ENCODE measurements at regions not wholly inside any gene's neighbourhood (a gene's known extent, or its start where the extent isn't known, plus 50 kb on each side); places are given as distances from the start of the nearest gene placed in this dataset.

DNA sequence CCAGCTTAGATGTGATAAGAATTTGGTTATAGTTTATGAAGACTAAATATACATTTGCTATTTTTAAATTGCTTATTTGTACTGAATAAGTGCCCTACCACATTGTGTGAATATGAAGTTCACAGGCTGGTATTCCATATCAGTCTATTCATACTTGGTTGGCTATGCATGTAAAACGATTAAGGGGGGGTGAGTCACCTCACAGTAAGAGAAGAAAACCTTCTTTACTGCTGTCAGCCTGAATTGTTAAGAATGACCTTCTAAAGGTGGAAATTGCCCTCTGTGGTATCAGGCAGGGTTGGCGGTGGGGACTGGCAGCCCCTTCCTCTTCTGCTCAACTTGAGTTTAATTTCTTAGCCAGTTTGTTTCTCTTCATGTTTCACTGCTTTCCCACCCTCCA, 127.0 kb upstream of the RPS23 start:
- Histone ChIP-seq H3K36me3 (ENCODE audit: insufficient read depth, low read length) (peaks cover 19% of the 10 kb centered on the region; the same call in 1 of the 2 replicates), H3K4me2 (ENCODE audit: insufficient read depth, low read length) (no peak overlapping the region), H3K9ac (ENCODE audit: low read depth, low read length) (no peak overlapping the region), H2AFZ (ENCODE audit: low read depth, low read length) (no peak overlapping the region), H3K27me3 (ENCODE audit: insufficient read depth, low read length, poor library complexity) (no peaks in the 10 kb centered on the region), H3K79me2 (ENCODE audit: insufficient read depth, low read length) (no peaks in the 10 kb centered on the region), H3K9me3 (ENCODE audit: insufficient read depth, low read length, severe bottlenecking) (peaks cover 8% of the 10 kb centered on the region), H4K20me1 (ENCODE audit: insufficient read depth, low read length) (no peaks in the 10 kb centered on the region), H3K27ac (ENCODE audit: low read length) (no peak overlapping the region), H3K4me3 (ENCODE audit: low read depth in 1 of 2, low read length in 2 of 2) (no peak overlapping the region), H3K4me1 (ENCODE audit: insufficient read depth, low read length) (no peaks in the 10 kb centered on the region)
- no peak for TF ChIP-seq EZH2 (IDR thresholded peaks at IDR 0.05; ENCODE audit: borderline replicate concordance, low read depth, low read length, severe bottlenecking)
- TF ChIP-seq, protein P1, sequence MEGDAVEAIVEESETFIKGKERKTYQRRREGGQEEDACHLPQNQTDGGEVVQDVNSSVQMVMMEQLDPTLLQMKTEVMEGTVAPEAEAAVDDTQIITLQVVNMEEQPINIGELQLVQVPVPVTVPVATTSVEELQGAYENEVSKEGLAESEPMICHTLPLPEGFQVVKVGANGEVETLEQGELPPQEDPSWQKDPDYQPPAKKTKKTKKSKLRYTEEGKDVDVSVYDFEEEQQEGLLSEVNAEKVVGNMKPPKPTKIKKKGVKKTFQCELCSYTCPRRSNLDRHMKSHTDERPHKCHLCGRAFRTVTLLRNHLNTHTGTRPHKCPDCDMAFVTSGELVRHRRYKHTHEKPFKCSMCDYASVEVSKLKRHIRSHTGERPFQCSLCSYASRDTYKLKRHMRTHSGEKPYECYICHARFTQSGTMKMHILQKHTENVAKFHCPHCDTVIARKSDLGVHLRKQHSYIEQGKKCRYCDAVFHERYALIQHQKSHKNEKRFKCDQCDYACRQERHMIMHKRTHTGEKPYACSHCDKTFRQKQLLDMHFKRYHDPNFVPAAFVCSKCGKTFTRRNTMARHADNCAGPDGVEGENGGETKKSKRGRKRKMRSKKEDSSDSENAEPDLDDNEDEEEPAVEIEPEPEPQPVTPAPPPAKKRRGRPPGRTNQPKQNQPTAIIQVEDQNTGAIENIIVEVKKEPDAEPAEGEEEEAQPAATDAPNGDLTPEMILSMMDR (IDR thresholded peaks at IDR 0.05; ENCODE audit: borderline replicate concordance, extremely low read depth, low read length, poor library complexity, severe bottlenecking), result no peak
- no peak for DNase-seq
- ATAC-seq (ENCODE audit: insufficient read depth, low read depth), result no peak

DNA sequence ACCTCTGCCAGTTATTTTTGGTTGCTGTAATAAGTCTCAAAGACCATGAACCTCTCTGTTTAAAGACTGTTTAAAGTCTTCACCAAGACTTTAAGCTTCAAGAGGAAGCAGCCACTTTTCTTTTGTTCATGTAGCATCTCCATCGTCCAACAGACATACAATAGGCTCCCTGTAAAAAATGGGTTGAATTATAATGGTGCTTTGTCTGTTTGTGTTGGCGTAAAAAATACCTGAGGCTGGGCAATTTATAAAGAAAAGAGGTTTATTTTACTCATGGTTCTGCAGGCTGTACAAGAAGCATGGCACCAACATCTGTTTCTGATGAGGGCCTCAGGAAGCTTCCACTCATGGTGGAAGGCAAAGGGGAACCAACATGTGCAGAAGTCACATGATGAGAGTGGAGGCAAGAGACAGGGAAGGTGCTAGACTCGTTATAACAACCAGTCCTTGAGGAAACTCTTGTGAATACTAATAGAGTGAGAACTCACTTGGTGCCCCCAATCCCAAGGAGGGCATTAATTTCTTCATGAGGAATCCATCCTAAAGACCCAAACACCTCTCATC, 126.3 kb upstream of the RPS23 start:
- Histone ChIP-seq H3K9me3 (ENCODE audit: insufficient read depth, low read length, severe bottlenecking) (peaks cover 8% of the 10 kb centered on the region), H3K9ac (ENCODE audit: low read depth, low read length) (no peak overlapping the region), H3K36me3 (ENCODE audit: insufficient read depth, low read length) (peaks cover 25% of the 10 kb centered on the region; the same call in 1 of the 2 replicates), H3K27me3 (ENCODE audit: insufficient read depth, low read length, poor library complexity) (no peaks in the 10 kb centered on the region), H3K79me2 (ENCODE audit: insufficient read depth, low read length) (no peaks in the 10 kb centered on the region), H3K4me1 (ENCODE audit: insufficient read depth, low read length) (no peaks in the 10 kb centered on the region), H3K27ac (ENCODE audit: low read length) (no peak overlapping the region), H4K20me1 (ENCODE audit: insufficient read depth, low read length) (no peaks in the 10 kb centered on the region), H2AFZ (ENCODE audit: low read depth, low read length) (no peak overlapping the region), H3K4me3 (ENCODE audit: low read depth in 1 of 2, low read length in 2 of 2) (no peak overlapping the region), H3K4me2 (ENCODE audit: insufficient read depth, low read length) (no peak overlapping the region)
- ATAC-seq (ENCODE audit: insufficient read depth, low read depth) (no peak), DNase-seq (no peak)
- no peak for TF ChIP-seq EZH2 (IDR thresholded peaks at IDR 0.05; ENCODE audit: borderline replicate concordance, low read depth, low read length, severe bottlenecking)
- TF ChIP-seq, protein P1 (IDR thresholded peaks at IDR 0.05; ENCODE audit: borderline replicate concordance, extremely low read depth, low read length, poor library complexity, severe bottlenecking), result no peak

DNA sequence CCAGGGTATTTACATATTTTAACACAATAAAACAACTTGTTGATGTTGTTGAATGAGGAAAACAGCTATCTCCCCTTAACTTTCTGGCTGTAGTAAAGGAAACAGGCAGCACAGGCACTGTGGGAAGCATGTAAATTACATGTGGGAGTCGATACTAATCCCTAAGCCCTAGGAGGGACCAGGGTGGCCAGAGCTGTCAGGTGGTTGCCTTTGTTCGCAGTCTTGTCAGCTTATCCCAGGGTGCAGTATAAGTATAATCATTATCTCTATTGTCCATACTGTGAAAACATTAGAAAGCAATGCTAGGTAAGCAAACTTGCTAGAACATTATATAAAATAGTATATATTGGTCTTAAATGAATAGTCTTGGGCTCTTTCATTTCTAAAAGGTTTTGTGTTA, 125.6 kb upstream of the RPS23 start:
- Histone ChIP-seq H2AFZ (ENCODE audit: low read depth, low read length) (no peak overlapping the region), H3K27me3 (ENCODE audit: insufficient read depth, low read length, poor library complexity) (no peaks in the 10 kb centered on the region), H3K79me2 (ENCODE audit: insufficient read depth, low read length) (no peaks in the 10 kb centered on the region), H3K4me2 (ENCODE audit: insufficient read depth, low read length) (no peak overlapping the region), H4K20me1 (ENCODE audit: insufficient read depth, low read length) (no peaks in the 10 kb centered on the region), H3K36me3 (ENCODE audit: insufficient read depth, low read length) (peaks cover 27% of the 10 kb centered on the region; the same call in 1 of the 2 replicates), H3K9ac (ENCODE audit: low read depth, low read length) (no peak overlapping the region), H3K4me3 (ENCODE audit: low read depth in 1 of 2, low read length in 2 of 2) (no peak overlapping the region), H3K4me1 (ENCODE audit: insufficient read depth, low read length) (no peaks in the 10 kb centered on the region), H3K27ac (ENCODE audit: low read length) (no peak overlapping the region), H3K9me3 (ENCODE audit: insufficient read depth, low read length, severe bottlenecking) (peaks cover 8% of the 10 kb centered on the region)
- TF ChIP-seq, protein P1 (IDR thresholded peaks at IDR 0.05; ENCODE audit: borderline replicate concordance, extremely low read depth, low read length, poor library complexity, severe bottlenecking), result no peak
- no peak for TF ChIP-seq EZH2 (IDR thresholded peaks at IDR 0.05; ENCODE audit: borderline replicate concordance, low read depth, low read length, severe bottlenecking)
- ATAC-seq (ENCODE audit: insufficient read depth, low read depth) (no peak), DNase-seq (no peak)

All from DND-41 (cell line).